NB4 (cell line): ENCODE measurements at regions not wholly inside any gene's neighbourhood (a gene's known extent, or its start where the extent isn't known, plus 50 kb on each side); places are given as distances from the start of the nearest gene placed in this dataset.

Source experiments
- MYC ChIP-seq: IDR thresholded peaks from 2 replicates; pipeline ENCODE4 v1.6.1; 2011; ENCODE audit warnings: low read depth, low read length
- TF ChIP-seq, protein P1 (sequence below): IDR thresholded peaks from one replicate; pipeline ENCODE4 v1.5.1; 2012; ENCODE audit warnings: low read depth, low read length

DNA sequence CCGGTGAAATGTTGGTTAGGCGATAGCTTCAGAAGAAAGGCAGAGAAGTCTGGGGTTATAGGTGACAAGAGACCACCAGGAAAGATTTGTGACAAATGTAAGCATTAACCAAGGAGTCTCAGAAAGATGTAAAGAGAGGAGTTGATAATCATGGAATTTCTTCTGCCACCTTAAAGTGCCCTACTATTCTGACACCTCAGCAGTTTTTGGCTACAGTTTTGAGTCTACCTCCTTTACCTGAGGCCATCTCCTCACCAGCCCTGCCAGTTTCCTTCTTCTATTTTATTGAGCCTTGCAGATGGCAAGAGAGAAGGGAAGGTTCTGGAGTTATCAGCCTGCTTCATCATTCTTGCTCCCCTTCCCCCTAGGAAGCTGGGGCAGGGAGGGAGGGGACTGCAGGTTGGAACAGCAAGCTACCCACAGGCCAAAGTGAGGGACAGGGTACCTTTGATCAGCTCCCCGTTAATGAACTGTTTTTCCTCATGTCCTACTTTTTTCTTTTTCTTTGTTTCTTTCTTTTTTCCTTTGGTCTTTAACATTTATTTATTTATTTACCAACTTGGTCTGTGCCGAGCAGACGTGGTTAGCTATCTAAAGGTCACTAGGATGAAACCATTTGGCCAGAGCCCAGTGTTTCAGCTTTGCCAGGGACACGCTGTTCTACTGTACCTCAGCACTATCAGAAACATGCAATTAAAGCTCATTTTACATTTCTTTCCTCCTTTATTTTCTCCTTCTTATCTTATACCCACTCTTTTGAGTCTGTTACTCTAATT is 438.7 kb upstream of the AR start:
- TF ChIP-seq, protein P1, sequence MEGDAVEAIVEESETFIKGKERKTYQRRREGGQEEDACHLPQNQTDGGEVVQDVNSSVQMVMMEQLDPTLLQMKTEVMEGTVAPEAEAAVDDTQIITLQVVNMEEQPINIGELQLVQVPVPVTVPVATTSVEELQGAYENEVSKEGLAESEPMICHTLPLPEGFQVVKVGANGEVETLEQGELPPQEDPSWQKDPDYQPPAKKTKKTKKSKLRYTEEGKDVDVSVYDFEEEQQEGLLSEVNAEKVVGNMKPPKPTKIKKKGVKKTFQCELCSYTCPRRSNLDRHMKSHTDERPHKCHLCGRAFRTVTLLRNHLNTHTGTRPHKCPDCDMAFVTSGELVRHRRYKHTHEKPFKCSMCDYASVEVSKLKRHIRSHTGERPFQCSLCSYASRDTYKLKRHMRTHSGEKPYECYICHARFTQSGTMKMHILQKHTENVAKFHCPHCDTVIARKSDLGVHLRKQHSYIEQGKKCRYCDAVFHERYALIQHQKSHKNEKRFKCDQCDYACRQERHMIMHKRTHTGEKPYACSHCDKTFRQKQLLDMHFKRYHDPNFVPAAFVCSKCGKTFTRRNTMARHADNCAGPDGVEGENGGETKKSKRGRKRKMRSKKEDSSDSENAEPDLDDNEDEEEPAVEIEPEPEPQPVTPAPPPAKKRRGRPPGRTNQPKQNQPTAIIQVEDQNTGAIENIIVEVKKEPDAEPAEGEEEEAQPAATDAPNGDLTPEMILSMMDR = no peak
- no peak for TF ChIP-seq MYC
